ENCODE measurements at regions not wholly inside any gene's neighbourhood (a gene's known extent, or its start where the extent isn't known, plus 50 kb on each side); places are given as distances from the start of the nearest gene placed in this dataset.
"Not testable (repeated sequence)": the region's sequence is repeated elsewhere in the genome, so short reads cannot be mapped to it uniquely, and the experiment has no call there.

DNA sequence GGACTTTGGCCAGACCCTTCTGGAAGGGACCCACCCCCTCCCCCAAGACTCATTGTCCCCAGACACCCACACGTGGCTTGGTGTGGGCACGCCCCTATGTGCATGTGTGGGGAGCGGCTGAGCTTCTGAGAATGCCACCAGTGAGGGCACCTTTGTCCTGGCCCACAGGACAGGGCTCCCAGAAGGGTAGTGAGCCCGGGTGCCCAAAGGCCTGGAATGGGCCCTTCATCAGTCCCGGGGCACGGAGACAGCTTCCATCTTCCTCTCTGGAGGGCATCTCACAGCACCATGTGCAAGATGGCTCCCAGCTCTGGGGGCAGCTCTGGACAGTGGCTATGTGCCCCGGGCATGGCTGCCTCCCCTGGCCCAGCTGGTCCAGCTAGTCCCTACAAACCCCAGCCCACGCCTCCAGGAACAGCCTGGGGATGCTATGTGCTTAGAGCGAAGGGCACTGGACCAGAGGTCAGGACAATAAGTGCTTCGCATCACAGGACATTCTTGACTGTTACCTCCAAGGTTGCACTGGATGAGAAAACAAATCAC is 70.1 kb upstream of the PTPN20 start:
- not testable (repeated sequence) for TF ChIP-seq POLR2A, POLR2AphosphoS5, EP300 (IDR thresholded peaks at IDR 0.05)
- TF ChIP-seq, protein P1, sequence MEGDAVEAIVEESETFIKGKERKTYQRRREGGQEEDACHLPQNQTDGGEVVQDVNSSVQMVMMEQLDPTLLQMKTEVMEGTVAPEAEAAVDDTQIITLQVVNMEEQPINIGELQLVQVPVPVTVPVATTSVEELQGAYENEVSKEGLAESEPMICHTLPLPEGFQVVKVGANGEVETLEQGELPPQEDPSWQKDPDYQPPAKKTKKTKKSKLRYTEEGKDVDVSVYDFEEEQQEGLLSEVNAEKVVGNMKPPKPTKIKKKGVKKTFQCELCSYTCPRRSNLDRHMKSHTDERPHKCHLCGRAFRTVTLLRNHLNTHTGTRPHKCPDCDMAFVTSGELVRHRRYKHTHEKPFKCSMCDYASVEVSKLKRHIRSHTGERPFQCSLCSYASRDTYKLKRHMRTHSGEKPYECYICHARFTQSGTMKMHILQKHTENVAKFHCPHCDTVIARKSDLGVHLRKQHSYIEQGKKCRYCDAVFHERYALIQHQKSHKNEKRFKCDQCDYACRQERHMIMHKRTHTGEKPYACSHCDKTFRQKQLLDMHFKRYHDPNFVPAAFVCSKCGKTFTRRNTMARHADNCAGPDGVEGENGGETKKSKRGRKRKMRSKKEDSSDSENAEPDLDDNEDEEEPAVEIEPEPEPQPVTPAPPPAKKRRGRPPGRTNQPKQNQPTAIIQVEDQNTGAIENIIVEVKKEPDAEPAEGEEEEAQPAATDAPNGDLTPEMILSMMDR (IDR thresholded peaks at IDR 0.05) = not testable (repeated sequence)
